GM21423 (cell line): ENCODE measurements at regions not wholly inside any gene's neighbourhood (a gene's known extent, or its start where the extent isn't known, plus 50 kb on each side); places are given as distances from the start of the nearest gene placed in this dataset.

ENCODE experiments used
- ATAC-seq: cut with Tn5 transposase; IDR thresholded peaks from one replicate; pipeline ENCODE4 v1.9.1; 2021; ENCODE audit warnings: mild to moderate bottlenecking, moderate library complexity; ENCODE audit not compliant: unreplicated experiment

GRCh38 chr2:180325416-180326120 lies 318.5 kb upstream of the CWC22 start:
- ATAC-seq, result no peak

GRCh38 chr2:180324182-180324581 lies 317.1 kb upstream of the CWC22 start:
- no peak for ATAC-seq

- no peak for ATAC-seq
Observed at GRCh38 chr2:180322781-180323180, 315.7 kb upstream of the CWC22 start.

GRCh38 chr2:180319586-180320405 lies 312.7 kb upstream of the CWC22 start:
- peak; percentile 86 for ATAC-seq

GRCh38 chr2:180314086-180314485 lies 307.0 kb upstream of the CWC22 start:
- no peak for ATAC-seq

GRCh38 chr2:180312542-180312941 lies 305.4 kb upstream of the CWC22 start:
- no peak for ATAC-seq

GRCh38 chr2:180307096-180307495 lies 300.0 kb upstream of the CWC22 start:
- ATAC-seq, result no peak

- ATAC-seq, result no peak
Observed at GRCh38 chr2:180306346-180306745, 299.2 kb upstream of the CWC22 start.

GRCh38 chr2:180291552-180292421 lies 284.7 kb upstream of the CWC22 start:
- ATAC-seq, result no peak

GRCh38 chr2:180291060-180291459 lies 284.0 kb upstream of the CWC22 start:
- ATAC-seq, result no peak

- no peak for ATAC-seq
Observed at GRCh38 chr2:180289627-180290026, 282.5 kb upstream of the CWC22 start.

- ATAC-seq, result no peak
Observed at GRCh38 chr2:180279581-180279980, 272.5 kb upstream of the CWC22 start.

GRCh38 chr2:180276733-180277132 lies 269.6 kb upstream of the CWC22 start:
- no peak for ATAC-seq

- ATAC-seq, result no peak
Observed at GRCh38 chr2:180268006-180268405, 260.9 kb upstream of the CWC22 start.

GRCh38 chr2:180261976-180262375 lies 254.9 kb upstream of the CWC22 start:
- ATAC-seq, result no peak

- no peak for ATAC-seq
Observed at GRCh38 chr2:180258579-180258978, 251.5 kb upstream of the CWC22 start.

- no peak for ATAC-seq
Observed at GRCh38 chr2:180258041-180258537, 251.0 kb upstream of the CWC22 start.

GRCh38 chr2:180257247-180257646 lies 250.2 kb upstream of the CWC22 start:
- ATAC-seq, result no peak

- ATAC-seq, result no peak
Observed at GRCh38 chr2:180255981-180256380, 248.9 kb upstream of the CWC22 start.

GRCh38 chr2:180254872-180255271 lies 247.8 kb upstream of the CWC22 start:
- ATAC-seq, result no peak

GRCh38 chr2:180247658-180248057 lies 240.6 kb upstream of the CWC22 start:
- no peak for ATAC-seq
